ENCODE measurements at regions not wholly inside any gene's neighbourhood (a gene's known extent, or its start where the extent isn't known, plus 50 kb on each side); places are given as distances from the start of the nearest gene placed in this dataset.
"Not testable (repeated sequence)": the region's sequence is repeated elsewhere in the genome, so short reads cannot be mapped to it uniquely, and the experiment has no call there.

- Histone ChIP-seq H3K4me3 (ENCODE audit: extremely low read depth, insufficient read depth, low read length, poor library complexity, severe bottlenecking) (no peak overlapping the region), H3K36me3 (ENCODE audit: control insufficient read depth, insufficient read depth, low read length) (no peaks in the 10 kb centered on the region)
- WGBS, 2 experiments (ENCODE audit: insufficient coverage in 2 of 2), result 93 to 100% methylated on average over 1 to 2 of the region's 2 CpGs
Measured at GRCh38 chr5:157963244-157963643, 104.3 kb upstream of the CLINT1 start.

GRCh38 chr5:157962686-157963085 lies 103.7 kb upstream of the CLINT1 start:
- not testable (repeated sequence) for H3K4me1 ChIP-seq (ENCODE audit: control insufficient read depth, insufficient read depth, low read length, poor library complexity, severe bottlenecking); H3K27ac ChIP-seq (ENCODE audit: low read depth, low read length, severe bottlenecking); H3K9me3 ChIP-seq (ENCODE audit: control insufficient read depth, low read length); H3K4me3 ChIP-seq (ENCODE audit: extremely low read depth, insufficient read depth, low read length, poor library complexity, severe bottlenecking); H3K36me3 ChIP-seq (ENCODE audit: control insufficient read depth, insufficient read depth, low read length)
- 88 to 96% methylated on average over 4 to 8 of the region's 8 CpGs for WGBS, 2 experiments (ENCODE audit: insufficient coverage in 2 of 2)

More at GRCh38 chr5:157963244-157963643, 104.3 kb upstream of the CLINT1 start:
- H3K4me1 ChIP-seq (ENCODE audit: control insufficient read depth, insufficient read depth, low read length, poor library complexity, severe bottlenecking), result no peaks in the 10 kb centered on the region
- no peak overlapping the region for H3K27ac ChIP-seq (ENCODE audit: low read depth, low read length, severe bottlenecking)
- no peaks in the 10 kb centered on the region for H3K9me3 ChIP-seq (ENCODE audit: control insufficient read depth, low read length)

GRCh38 chr5:157961896-157962590 lies 103.1 kb upstream of the CLINT1 start:
- H3K9me3 ChIP-seq (ENCODE audit: control insufficient read depth, low read length), result no peaks in the 10 kb centered on the region
- no peaks in the 10 kb centered on the region for H3K4me1 ChIP-seq (ENCODE audit: control insufficient read depth, insufficient read depth, low read length, poor library complexity, severe bottlenecking)
- 93 to 100% methylated on average over 2 to 3 of the region's 6 CpGs for WGBS, 2 experiments (ENCODE audit: insufficient coverage in 2 of 2)
- no peaks in the 10 kb centered on the region for H3K36me3 ChIP-seq (ENCODE audit: control insufficient read depth, insufficient read depth, low read length)
- no peak overlapping the region for H3K4me3 ChIP-seq (ENCODE audit: extremely low read depth, insufficient read depth, low read length, poor library complexity, severe bottlenecking)
- no peak overlapping the region for H3K27ac ChIP-seq (ENCODE audit: low read depth, low read length, severe bottlenecking)

GRCh38 chr5:157961176-157961575 lies 102.2 kb upstream of the CLINT1 start:
- Histone ChIP-seq H3K27ac (ENCODE audit: low read depth, low read length, severe bottlenecking) (no peak overlapping the region), H3K4me3 (ENCODE audit: extremely low read depth, insufficient read depth, low read length, poor library complexity, severe bottlenecking) (no peak overlapping the region), H3K4me1 (ENCODE audit: control insufficient read depth, insufficient read depth, low read length, poor library complexity, severe bottlenecking) (no peaks in the 10 kb centered on the region), H3K36me3 (ENCODE audit: control insufficient read depth, insufficient read depth, low read length) (no peaks in the 10 kb centered on the region), H3K9me3 (ENCODE audit: control insufficient read depth, low read length) (no peaks in the 10 kb centered on the region)
- 72 to 79% methylated on average over 6 to 8 of the region's 9 CpGs for WGBS, 2 experiments (ENCODE audit: insufficient coverage in 2 of 2)

GRCh38 chr5:157959370-157959769 lies 100.4 kb upstream of the CLINT1 start:
- no peak overlapping the region for H3K4me3 ChIP-seq (ENCODE audit: extremely low read depth, insufficient read depth, low read length, poor library complexity, severe bottlenecking)
- H3K4me1 ChIP-seq (ENCODE audit: control insufficient read depth, insufficient read depth, low read length, poor library complexity, severe bottlenecking), result no peaks in the 10 kb centered on the region
- no peak overlapping the region for H3K27ac ChIP-seq (ENCODE audit: low read depth, low read length, severe bottlenecking)
- H3K9me3 ChIP-seq (ENCODE audit: control insufficient read depth, low read length), result no peaks in the 10 kb centered on the region
- no peaks in the 10 kb centered on the region for H3K36me3 ChIP-seq (ENCODE audit: control insufficient read depth, insufficient read depth, low read length)

DNA sequence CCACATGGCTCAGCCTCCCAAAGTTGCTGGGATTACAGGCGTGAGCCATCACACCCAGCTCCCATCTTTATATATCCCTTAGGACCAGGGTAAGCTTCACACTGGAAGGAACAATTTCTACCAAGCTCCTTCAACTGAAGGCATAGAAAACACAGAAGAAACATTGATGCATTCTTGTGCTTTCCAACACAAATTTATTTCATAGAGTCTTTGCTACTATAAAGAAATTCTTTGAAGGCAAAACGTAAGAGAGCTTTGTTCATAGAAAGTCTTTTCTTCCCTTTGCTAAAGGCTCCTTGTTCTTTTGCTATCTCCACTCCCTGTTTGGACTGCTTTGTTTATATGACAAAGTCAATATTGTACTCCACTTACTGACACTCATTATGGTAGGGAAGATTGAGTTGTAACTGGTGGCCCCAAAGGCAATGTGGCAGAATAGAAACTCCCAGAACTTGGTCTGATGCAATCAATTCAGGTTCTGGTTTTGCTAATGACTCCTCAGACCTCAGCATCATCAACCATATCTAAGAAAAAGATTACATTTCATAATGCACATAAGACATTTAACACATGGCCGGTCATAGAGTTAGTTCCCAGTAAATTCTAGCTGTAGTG lies 97.4 kb upstream of the CLINT1 start:
- Histone ChIP-seq H3K27ac (ENCODE audit: low read depth, low read length, severe bottlenecking) (no peak overlapping the region), H3K4me3 (ENCODE audit: extremely low read depth, insufficient read depth, low read length, poor library complexity, severe bottlenecking) (no peak overlapping the region), H3K9me3 (ENCODE audit: control insufficient read depth, low read length) (no peaks in the 10 kb centered on the region), H3K36me3 (ENCODE audit: control insufficient read depth, insufficient read depth, low read length) (no peaks in the 10 kb centered on the region), H3K4me1 (ENCODE audit: control insufficient read depth, insufficient read depth, low read length, poor library complexity, severe bottlenecking) (no peaks in the 10 kb centered on the region)
- 83 to 100% methylated on average over 1 to 3 of the region's 3 CpGs for WGBS, 2 experiments (ENCODE audit: insufficient coverage in 2 of 2)

DNA sequence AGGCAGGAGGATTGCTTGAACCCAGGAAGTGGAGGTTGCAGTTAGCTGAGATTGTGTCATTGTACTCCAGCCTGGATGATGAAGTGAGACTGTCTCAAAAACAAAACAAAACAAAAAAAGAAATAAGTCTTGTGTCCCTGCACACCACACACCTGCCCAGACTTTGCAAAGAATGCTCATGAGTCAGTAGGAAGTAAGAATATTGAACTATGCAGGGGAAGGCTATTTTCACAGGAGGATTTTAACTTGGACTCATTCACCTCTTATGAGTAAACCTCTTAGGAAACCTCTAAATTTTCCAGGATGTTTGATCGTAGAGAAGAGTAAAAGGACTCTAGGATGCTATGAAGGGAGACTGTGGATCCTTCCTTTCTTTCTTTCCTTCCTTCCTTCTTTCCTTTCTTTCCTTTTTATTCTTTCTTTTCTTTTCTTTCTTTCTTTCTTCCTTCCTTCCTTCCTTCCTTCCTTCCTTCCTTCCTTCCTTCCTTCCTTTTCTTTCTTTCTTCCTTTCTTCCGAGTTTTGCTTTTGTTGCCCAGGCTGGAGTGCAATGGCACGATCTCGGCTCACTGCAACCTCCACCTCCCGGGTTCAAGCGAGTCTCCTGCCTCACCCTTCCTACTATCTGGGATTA lies 96.7 kb upstream of the CLINT1 start:
- Histone ChIP-seq H3K4me1 (ENCODE audit: control insufficient read depth, insufficient read depth, low read length, poor library complexity, severe bottlenecking) (no peaks in the 10 kb centered on the region), H3K27ac (ENCODE audit: low read depth, low read length, severe bottlenecking) (no peak overlapping the region), H3K9me3 (ENCODE audit: control insufficient read depth, low read length) (no peaks in the 10 kb centered on the region), H3K36me3 (ENCODE audit: control insufficient read depth, insufficient read depth, low read length) (no peaks in the 10 kb centered on the region), H3K4me3 (ENCODE audit: extremely low read depth, insufficient read depth, low read length, poor library complexity, severe bottlenecking) (no peak overlapping the region)
- WGBS, 2 experiments (ENCODE audit: insufficient coverage in 2 of 2), result 100% methylated on average over 5 of the region's 6 CpGs; no CpG with 5 or more reads in 1 of the 2 experiments

DNA sequence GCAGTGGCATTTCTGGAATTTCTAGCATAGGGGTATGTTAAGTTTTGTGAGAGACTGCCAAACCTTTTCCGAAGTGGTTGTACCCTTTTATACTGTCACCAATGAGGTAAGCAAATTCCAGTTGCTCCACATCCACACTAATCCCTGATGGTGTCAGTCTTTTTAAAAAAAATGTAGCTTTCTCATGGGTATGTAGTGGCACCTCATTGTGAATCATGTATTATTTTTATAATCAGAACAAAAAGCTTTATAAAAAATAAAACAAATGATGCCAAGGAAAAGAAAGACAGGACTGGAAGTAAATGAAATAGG lies 93.4 kb upstream of the CLINT1 start:
- no peaks in the 10 kb centered on the region for H3K9me3 ChIP-seq (ENCODE audit: control insufficient read depth, low read length)
- H3K36me3 ChIP-seq (ENCODE audit: control insufficient read depth, insufficient read depth, low read length), result no peaks in the 10 kb centered on the region
- no peaks in the 10 kb centered on the region for H3K4me1 ChIP-seq (ENCODE audit: control insufficient read depth, insufficient read depth, low read length, poor library complexity, severe bottlenecking)
- no peak overlapping the region for H3K4me3 ChIP-seq (ENCODE audit: extremely low read depth, insufficient read depth, low read length, poor library complexity, severe bottlenecking)
- no peak overlapping the region for H3K27ac ChIP-seq (ENCODE audit: low read depth, low read length, severe bottlenecking)
- WGBS, 2 experiments (ENCODE audit: insufficient coverage in 2 of 2), result 83% methylated on average over 1 of the region's 1 CpG; no CpG with 5 or more reads in 1 of the 2 experiments

- no peaks in the 10 kb centered on the region for H3K9me3 ChIP-seq (ENCODE audit: control insufficient read depth, low read length)
- 89% methylated on average over 1 of the region's 4 CpGs; no CpG with 5 or more reads in 1 of the 2 experiments for WGBS, 2 experiments (ENCODE audit: insufficient coverage in 2 of 2)
- H3K27ac ChIP-seq (ENCODE audit: low read depth, low read length, severe bottlenecking), result no peak overlapping the region
- H3K36me3 ChIP-seq (ENCODE audit: control insufficient read depth, insufficient read depth, low read length), result no peaks in the 10 kb centered on the region
- no peak overlapping the region for H3K4me3 ChIP-seq (ENCODE audit: extremely low read depth, insufficient read depth, low read length, poor library complexity, severe bottlenecking)
- H3K4me1 ChIP-seq (ENCODE audit: control insufficient read depth, insufficient read depth, low read length, poor library complexity, severe bottlenecking), result no peaks in the 10 kb centered on the region
Measured at GRCh38 chr5:157951673-157952373, 92.9 kb upstream of the CLINT1 start.

GRCh38 chr5:157949520-157949919 lies 90.6 kb upstream of the CLINT1 start:
- H3K4me1 ChIP-seq (ENCODE audit: control insufficient read depth, insufficient read depth, low read length, poor library complexity, severe bottlenecking), result no peaks in the 10 kb centered on the region
- H3K4me3 ChIP-seq (ENCODE audit: extremely low read depth, insufficient read depth, low read length, poor library complexity, severe bottlenecking), result no peak overlapping the region
- no peaks in the 10 kb centered on the region for H3K36me3 ChIP-seq (ENCODE audit: control insufficient read depth, insufficient read depth, low read length)
- WGBS, 2 experiments (ENCODE audit: insufficient coverage in 2 of 2), result no CpG with 5 or more reads among the region's 1 CpG
- no peaks in the 10 kb centered on the region for H3K9me3 ChIP-seq (ENCODE audit: control insufficient read depth, low read length)
- no peak overlapping the region for H3K27ac ChIP-seq (ENCODE audit: low read depth, low read length, severe bottlenecking)

Data from mesodermal cell (in vitro differentiated cells).